Activated CD8-positive, alpha-beta T cell treated with anti-CD3 and anti-CD28 coated beads for 36 hours (primary cell): ENCODE measurements at regions not wholly inside any gene's neighbourhood (a gene's known extent, or its start where the extent isn't known, plus 50 kb on each side); places are given as distances from the start of the nearest gene placed in this dataset.

Experiments
- ATAC-seq: fragments of 200-7000 bp; cut with Tn5 transposase; one replicate; pipeline ENCODE4 v1.10.0; 2021; ENCODE audit warnings: mild to moderate bottlenecking, moderate library complexity
- CTCF ChIA-PET: fragments of 350-600 bp; sonication (Branson Sonifier 250); formaldehyde crosslinking; loops from one replicate; lab custom pipeline; 2021; ENCODE audit warnings: antibody characterized with exemption; lab: Charles Lee
- POLR2A ChIA-PET: fragments of 350-600 bp; sonication (Branson Sonifier 250); formaldehyde crosslinking; loops from one replicate; lab custom pipeline; 2021; ENCODE audit warnings: antibody characterized with exemption; lab: Charles Lee
- DNase-seq: peaks from one replicate; pipeline ENCODE4 v3.0.0-alpha.2; 2020
- H3K27ac Mint-ChIP-seq: one replicate; pipeline ENCODE4 v1.8.0; 2021; ENCODE audit warnings: mild to moderate bottlenecking, mixed read lengths
- H3K27me3 Mint-ChIP-seq: one replicate; pipeline ENCODE4 v1.8.0; 2021; ENCODE audit warnings: mixed read lengths
- H3K36me3 Mint-ChIP-seq: one replicate; pipeline ENCODE4 v1.8.0; 2021; ENCODE audit warnings: low read depth, mixed read lengths
- H3K4me1 Mint-ChIP-seq: one replicate; pipeline ENCODE4 v1.8.0; 2021; ENCODE audit warnings: low read depth, mixed read lengths
- H3K4me3 Mint-ChIP-seq: one replicate; pipeline ENCODE4 v1.8.0; 2021; ENCODE audit warnings: mild to moderate bottlenecking, moderate library complexity, mixed read lengths
- H3K9me3 Mint-ChIP-seq: one replicate; pipeline ENCODE4 v1.8.0; 2021; ENCODE audit warnings: mixed read lengths
- intact Hi-C: fragments of 100-400 bp; cut with micrococcal nuclease; formaldehyde crosslinking; loops from one replicate; pipeline ENCODE4 v1.10.0; 2022
- TF ChIP-seq, protein P1 (sequence below): fragments of 200-600 bp; IDR thresholded peaks from one replicate; pipeline ENCODE4 v1.8.0; 2022; ENCODE audit warnings: antibody characterized with exemption, mild to moderate bottlenecking

- intact Hi-C loops: no loop called here
- Mint-ChIP-seq H3K36me3 (no peaks in the 10 kb centered on the region), H3K4me1 (peaks cover 34% of the 10 kb centered on the region), H3K9me3 (peaks cover 6% of the 10 kb centered on the region), H3K27me3 (peaks cover 60% of the 10 kb centered on the region), H3K27ac (no peak overlapping the region), H3K4me3 (no peak overlapping the region)
- ATAC-seq (no peak), DNase-seq (no peak)
- ChIA-PET POLR2A (interaction anchor here (1.0 kb wide), 1 partner anchor 220 kb away, joined by 3 read pairs; no protein-coding TSS in a partner anchor), CTCF (interaction anchor here (0.6 to 1.4 kb wide), 4 partner anchors 43 to 203 kb away, joined by 3 to 5 read pairs (median 4); no protein-coding TSS in a partner anchor)
- TF ChIP-seq, protein P1, sequence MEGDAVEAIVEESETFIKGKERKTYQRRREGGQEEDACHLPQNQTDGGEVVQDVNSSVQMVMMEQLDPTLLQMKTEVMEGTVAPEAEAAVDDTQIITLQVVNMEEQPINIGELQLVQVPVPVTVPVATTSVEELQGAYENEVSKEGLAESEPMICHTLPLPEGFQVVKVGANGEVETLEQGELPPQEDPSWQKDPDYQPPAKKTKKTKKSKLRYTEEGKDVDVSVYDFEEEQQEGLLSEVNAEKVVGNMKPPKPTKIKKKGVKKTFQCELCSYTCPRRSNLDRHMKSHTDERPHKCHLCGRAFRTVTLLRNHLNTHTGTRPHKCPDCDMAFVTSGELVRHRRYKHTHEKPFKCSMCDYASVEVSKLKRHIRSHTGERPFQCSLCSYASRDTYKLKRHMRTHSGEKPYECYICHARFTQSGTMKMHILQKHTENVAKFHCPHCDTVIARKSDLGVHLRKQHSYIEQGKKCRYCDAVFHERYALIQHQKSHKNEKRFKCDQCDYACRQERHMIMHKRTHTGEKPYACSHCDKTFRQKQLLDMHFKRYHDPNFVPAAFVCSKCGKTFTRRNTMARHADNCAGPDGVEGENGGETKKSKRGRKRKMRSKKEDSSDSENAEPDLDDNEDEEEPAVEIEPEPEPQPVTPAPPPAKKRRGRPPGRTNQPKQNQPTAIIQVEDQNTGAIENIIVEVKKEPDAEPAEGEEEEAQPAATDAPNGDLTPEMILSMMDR: no peak
These were observed 59.7 kb downstream of the GPX5 start for GRCh38 chr6:28585335-28585734.

GRCh38 chr6:28586324-28586723 lies 60.6 kb downstream of the GPX5 start:
- H3K27ac Mint-ChIP-seq: no peak overlapping the region
- TF ChIP-seq, protein P1: no peak
- CTCF ChIA-PET: interaction anchor here (0.9 to 1.2 kb wide), 2 partner anchors 44 to 81 kb away, joined by 3 read pairs; no protein-coding TSS in a partner anchor
- H3K27me3 Mint-ChIP-seq: peaks cover 69% of the 10 kb centered on the region
- H3K9me3 Mint-ChIP-seq: peaks cover 6% of the 10 kb centered on the region
- peaks cover 34% of the 10 kb centered on the region for H3K4me1 Mint-ChIP-seq
- H3K4me3 Mint-ChIP-seq: peak overlapping the region; percentile 75
- DNase-seq (no peak), ATAC-seq (no peak)
- H3K36me3 Mint-ChIP-seq: no peaks in the 10 kb centered on the region
- intact Hi-C loops: no loop called here
- POLR2A ChIA-PET: interaction anchor here (1.4 kb wide), 1 partner anchor 722 kb away, joined by 3 read pairs; no protein-coding TSS in a partner anchor

DNA sequence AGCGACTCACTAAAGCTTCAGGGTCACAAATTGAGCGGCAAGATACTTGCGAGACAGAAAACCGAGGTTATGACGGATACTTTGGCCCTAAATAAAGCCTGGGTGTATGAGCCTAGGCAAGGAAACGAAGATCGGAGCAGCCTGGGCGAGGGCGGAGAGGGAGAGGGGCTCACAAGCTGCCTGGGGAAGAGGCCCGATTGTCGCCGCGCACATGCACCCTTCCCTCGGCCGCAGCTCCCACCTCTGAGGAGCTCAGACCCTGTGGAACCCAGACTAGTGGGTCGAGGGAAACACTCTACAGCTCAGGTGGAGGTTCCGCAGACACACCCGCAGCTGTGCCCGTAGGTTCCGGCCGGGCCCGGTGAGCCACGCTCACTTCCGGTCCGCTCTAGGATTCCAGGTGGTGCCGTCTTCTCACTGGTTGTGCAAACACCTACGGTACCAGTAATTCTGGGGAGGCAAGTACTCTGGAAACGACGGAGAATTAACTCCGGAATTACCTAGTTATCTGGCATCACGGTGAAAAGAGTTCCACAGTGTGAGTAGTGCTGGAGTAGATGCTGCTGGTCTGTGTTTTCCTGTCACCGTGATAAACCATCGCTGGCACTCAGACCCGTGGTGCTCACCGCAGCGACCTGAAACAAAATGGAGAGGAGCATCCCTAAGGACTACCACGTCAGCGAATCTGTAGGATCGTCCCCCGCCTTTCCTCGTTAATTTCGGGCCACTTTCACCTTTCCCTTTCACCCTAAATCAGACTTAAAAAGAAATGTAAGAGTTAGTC lies 61.5 kb downstream of the GPX5 start:
- peak; percentile 85 for ATAC-seq
- TF ChIP-seq, protein P1: no peak
- peak; percentile 70 for DNase-seq
- peaks cover 34% of the 10 kb centered on the region for H3K4me1 Mint-ChIP-seq
- no peak overlapping the region for H3K27ac Mint-ChIP-seq
- peaks cover 6% of the 10 kb centered on the region for H3K9me3 Mint-ChIP-seq
- peaks cover 74% of the 10 kb centered on the region for H3K27me3 Mint-ChIP-seq
- no peaks in the 10 kb centered on the region for H3K36me3 Mint-ChIP-seq
- peak overlapping the region; percentile 75 for H3K4me3 Mint-ChIP-seq
- ChIA-PET CTCF (interaction anchor here (1.2 kb wide), 1 partner anchor 82 kb away, joined by 3 read pairs; no protein-coding TSS in a partner anchor), POLR2A (interaction anchor here (1.4 kb wide), 1 partner anchor 723 kb away, joined by 3 read pairs; no protein-coding TSS in a partner anchor)
- intact Hi-C loops: no loop called here

DNA sequence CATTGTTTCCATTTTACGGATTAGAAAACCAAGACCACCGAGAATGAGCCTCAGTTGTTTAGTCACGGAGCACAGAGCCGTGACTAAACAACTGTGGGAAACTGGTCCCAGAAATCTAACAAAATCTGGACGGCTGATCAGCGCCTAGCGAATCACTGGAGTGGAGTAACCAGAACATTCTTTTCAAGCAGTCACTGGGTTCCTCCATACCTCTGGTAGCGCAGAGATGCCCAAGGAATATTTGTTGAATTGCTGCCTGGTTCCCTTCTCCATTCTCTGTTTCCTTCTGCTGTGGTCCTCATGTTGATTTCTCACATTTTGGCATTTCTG lies 62.0 kb downstream of the GPX5 start:
- no peak for DNase-seq
- H3K36me3 Mint-ChIP-seq: no peaks in the 10 kb centered on the region
- H3K27ac Mint-ChIP-seq: no peak overlapping the region
- TF ChIP-seq, protein P1: no peak
- peak overlapping the region; percentile 75 for H3K4me3 Mint-ChIP-seq
- peaks cover 6% of the 10 kb centered on the region for H3K9me3 Mint-ChIP-seq
- POLR2A ChIA-PET: interaction anchor here (1.4 kb wide), 1 partner anchor 724 kb away, joined by 3 read pairs; no protein-coding TSS in a partner anchor
- peaks cover 70% of the 10 kb centered on the region for H3K27me3 Mint-ChIP-seq
- ATAC-seq: no peak
- CTCF ChIA-PET: no interaction called here
- intact Hi-C loops: no loop called here
- H3K4me1 Mint-ChIP-seq: peaks cover 34% of the 10 kb centered on the region

- peaks cover 34% of the 10 kb centered on the region for H3K4me1 Mint-ChIP-seq
- H3K36me3 Mint-ChIP-seq: no peaks in the 10 kb centered on the region
- CTCF ChIA-PET: no interaction called here
- H3K27ac Mint-ChIP-seq: no peak overlapping the region
- H3K4me3 Mint-ChIP-seq: peak overlapping the region; percentile 26
- peaks cover 6% of the 10 kb centered on the region for H3K9me3 Mint-ChIP-seq
- peaks cover 72% of the 10 kb centered on the region for H3K27me3 Mint-ChIP-seq
- DNase-seq (no peak), ATAC-seq (no peak)
- intact Hi-C loops: no loop called here
- POLR2A ChIA-PET: no interaction called here
- TF ChIP-seq, protein P1: no peak
These were observed 63.0 kb downstream of the GPX5 start for GRCh38 chr6:28588666-28589065.
